ENCODE measurements at regions not wholly inside any gene's neighbourhood (a gene's known extent, or its start where the extent isn't known, plus 50 kb on each side); places are given as distances from the start of the nearest gene placed in this dataset.

- no peak for TF ChIP-seq PATZ1 (CRISPR knock-in tag; IDR thresholded peaks at IDR 0.05; ENCODE audit: borderline replicate concordance)
- TF ChIP-seq ZFP30 (CRISPR knock-in tag; IDR thresholded peaks at IDR 0.05): no peak
- no peak for TF ChIP-seq ZC3H10 (CRISPR knock-in tag; IDR thresholded peaks at IDR 0.05)
- TF ChIP-seq ESRRG (CRISPR knock-in tag; IDR thresholded peaks at IDR 0.05): no peak
- no peak for TF ChIP-seq RARB (CRISPR knock-in tag; IDR thresholded peaks at IDR 0.05)
- no peak for TF ChIP-seq PPARA (CRISPR knock-in tag; IDR thresholded peaks at IDR 0.05; ENCODE audit: borderline replicate concordance)
- no peak for TF ChIP-seq ZNF8 (CRISPR knock-in tag; IDR thresholded peaks at IDR 0.05)
- TF ChIP-seq ZNF70 (CRISPR knock-in tag; IDR thresholded peaks at IDR 0.05): no peak
- no peak for TF ChIP-seq CSDC2 (CRISPR knock-in tag; IDR thresholded peaks at IDR 0.05)
- no peak for TF ChIP-seq TSHZ2 (CRISPR knock-in tag; IDR thresholded peaks at IDR 0.05)
- TF ChIP-seq ARNTL (CRISPR knock-in tag; IDR thresholded peaks at IDR 0.05; ENCODE audit: borderline replicate concordance, low read depth): no peak
- TF ChIP-seq SNAI2 (CRISPR knock-in tag; IDR thresholded peaks at IDR 0.05): no peak
- no peak for TF ChIP-seq CREB5 (CRISPR knock-in tag; IDR thresholded peaks at IDR 0.05; ENCODE audit: low read depth)
Observed at GRCh38 chr6:45759472-45759810, 256.2 kb downstream of the CLIC5 start.

Measured in SK-N-SH treated with all-trans-retinoic acid at 6 μM for 48 hours (cell line).